Stimulated activated CD4-positive, alpha-beta T cell treated with anti-CD3 and anti-CD28 coated beads, TNF-alpha, amount 100 ng/mL, for 24 hours (primary cell): ENCODE measurements at regions not wholly inside any gene's neighbourhood (a gene's known extent, or its start where the extent isn't known, plus 50 kb on each side); places are given as distances from the start of the nearest gene placed in this dataset.

Experiments used
- DNase-seq, 3 experiments: peaks; one replicate each; pipeline ENCODE4 v3.0.0-alpha.2; 2020; ENCODE audit warnings: low read depth in 3 of 3

DNA sequence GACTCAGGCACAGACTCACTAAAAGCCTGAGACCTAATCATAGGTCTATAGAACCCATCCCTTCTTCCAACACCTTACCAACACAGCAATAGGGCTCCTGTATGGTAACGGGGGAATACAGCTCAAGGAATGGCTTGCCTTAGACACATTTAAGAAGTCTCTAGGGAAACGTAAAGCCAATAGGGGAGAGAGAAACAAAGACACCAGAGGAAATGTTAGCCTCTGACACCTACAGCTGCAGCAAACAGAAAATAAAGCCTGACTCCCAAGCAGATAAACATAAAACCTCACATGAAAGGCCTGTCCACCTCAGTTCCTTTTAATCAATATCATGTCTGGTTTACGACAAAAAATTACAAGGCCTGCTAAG, 51.1 kb upstream of the NCOA1 start:
- no peak for DNase-seq

DNA sequence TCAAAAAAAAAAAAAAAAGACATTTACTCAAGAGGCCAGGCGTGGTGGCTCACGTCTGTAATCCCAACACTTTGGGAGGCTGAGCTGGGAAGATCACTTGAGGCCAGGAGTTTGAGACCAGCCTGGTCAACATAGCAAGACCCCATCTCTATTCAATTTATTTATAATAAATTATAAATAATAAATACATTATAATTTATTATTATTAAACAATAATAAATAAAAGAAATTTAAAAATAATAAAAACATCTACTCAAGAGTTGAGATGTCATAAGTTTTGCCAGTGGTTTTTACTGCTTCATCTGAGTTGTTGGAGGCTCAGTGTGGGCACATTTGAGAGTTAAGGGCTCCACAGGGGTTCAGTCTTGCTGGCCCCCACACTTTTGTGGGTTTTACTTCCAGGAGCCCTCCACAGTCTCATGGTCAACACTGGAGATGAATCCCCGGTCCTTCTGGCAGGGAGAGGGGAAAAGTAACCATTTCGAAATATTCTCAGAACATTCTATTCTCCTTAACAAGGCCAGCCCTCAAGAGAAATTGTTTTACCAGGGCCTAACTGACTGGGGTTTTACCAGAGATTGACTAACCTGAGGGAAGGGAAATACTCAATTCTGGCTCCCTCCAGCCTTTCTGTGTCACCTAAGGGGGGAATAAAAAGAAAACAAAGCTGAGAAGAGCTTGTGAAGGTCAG, 51.6 kb upstream of the NCOA1 start:
- DNase-seq, result no peak

DNA sequence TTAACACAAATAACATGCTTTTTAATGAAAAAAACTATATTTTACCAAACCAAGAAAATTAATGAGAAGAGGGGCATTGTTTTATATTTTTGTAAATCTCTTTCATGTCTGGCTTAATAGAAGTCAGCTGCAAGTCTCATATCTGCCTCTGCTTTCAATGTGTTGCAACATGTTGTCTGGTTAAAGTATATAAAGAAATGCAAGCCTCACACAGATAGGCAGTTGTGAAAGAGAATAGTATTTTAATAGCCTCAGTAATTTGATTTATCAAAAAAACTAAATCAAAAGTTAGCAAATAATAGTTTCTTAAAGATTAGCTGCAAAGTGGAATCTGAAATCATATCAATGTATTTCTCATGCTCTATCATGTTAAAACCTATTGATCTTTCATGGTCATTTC, 52.9 kb upstream of the NCOA1 start:
- DNase-seq, result no peak

DNA sequence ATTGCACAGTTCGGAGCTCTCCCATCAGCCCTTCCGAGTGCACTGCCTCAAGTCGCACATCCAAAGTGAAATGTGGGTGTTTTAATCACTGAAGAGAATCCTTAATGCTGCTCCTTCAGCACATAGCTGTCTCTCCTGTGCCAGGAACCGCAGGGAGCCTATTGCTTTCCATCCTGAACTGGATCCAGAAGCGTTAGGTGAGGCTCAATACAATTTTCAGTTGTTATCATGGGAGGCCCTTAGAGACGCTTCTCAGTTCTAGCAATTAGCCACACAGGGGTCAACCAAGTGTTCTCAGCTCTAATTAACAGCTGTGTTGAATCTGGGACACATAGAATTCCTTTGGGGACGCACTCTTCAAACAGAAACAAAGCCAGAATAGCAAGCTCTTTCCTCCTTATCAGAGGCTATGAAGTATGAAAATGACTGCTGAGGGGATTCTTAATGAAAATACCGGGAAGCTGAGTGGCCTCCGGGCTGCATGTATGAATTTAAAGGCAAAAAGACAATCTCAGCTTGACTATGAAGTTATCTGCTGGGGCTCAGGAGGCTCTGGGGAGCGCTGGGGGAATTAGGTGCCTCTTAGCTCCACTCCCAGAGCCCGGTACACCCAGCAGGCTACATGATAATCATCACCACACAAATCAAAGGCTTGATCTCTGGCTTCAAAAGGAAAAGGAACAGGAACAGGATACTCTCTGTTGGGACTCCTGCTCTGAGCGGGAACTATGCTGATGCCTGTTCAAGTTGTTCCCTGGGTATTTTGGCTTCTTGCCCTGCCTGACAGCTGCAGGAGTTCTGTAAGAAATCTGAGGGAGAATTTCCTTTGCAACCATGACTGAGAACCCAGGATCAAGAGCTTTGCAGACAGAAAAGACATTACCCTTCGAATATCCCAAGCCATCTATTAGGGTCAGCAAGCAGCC, 55.4 kb upstream of the NCOA1 start:
- DNase-seq, result no peak

DNA sequence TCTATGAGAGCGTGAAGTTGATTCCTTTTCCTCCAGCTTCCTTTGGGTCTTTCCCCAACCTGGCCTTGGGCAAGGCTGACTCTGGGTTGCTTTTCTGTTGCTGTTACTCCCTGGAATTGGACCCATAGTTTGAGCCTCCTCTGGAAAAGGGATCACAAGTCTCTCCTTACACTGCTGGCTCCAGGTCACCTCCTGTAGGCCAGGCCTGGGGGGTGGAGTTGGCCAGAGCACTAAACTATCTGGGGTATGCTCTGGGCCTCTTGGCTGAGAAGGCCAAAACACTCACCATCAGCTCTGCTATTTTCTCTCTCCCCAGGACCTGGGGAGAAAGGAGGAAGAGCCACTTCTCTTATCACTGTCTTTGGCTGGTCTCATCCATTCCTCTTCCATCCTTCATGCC, 56.5 kb upstream of the NCOA1 start:
- no peak for DNase-seq

DNA sequence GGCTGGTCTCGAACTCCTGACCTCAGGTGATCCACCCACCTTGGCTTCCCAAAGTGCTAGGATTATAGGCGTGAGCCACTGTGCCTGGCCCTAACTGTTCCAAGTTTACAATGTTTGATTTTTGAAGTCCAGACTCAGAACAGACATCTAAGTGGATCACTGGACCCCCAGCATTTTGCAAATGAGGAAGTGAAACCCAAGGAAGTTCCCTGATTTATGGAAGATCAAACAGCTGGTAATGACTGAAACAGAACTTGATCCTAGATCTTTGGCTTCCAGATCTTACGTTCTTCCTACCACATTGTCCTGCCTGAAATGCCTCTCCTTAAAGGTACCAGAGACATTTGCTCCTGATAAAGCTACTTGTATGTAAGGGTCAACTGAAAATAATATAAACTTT, 58.3 kb upstream of the NCOA1 start:
- DNase-seq, result no peak

DNA sequence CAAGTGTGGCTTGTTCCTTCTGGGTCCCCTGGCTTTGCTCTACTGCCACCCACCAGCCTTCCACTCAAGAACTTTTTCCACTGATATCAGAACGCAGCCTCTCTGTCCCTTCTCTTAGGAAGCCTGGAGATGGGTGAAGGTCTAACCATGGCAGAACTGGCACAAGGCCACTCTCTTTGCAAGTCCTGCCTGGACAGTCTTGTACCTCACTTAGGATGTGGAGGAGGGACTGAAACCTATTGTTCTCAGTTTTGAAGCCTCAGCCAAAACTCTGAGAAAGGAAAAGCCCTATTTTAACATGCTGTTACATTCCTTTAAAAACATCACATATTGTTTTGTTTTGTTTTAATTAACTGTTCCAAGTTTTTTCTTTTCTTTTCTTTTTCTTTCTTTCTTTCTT, 58.9 kb upstream of the NCOA1 start:
- no peak for DNase-seq

DNA sequence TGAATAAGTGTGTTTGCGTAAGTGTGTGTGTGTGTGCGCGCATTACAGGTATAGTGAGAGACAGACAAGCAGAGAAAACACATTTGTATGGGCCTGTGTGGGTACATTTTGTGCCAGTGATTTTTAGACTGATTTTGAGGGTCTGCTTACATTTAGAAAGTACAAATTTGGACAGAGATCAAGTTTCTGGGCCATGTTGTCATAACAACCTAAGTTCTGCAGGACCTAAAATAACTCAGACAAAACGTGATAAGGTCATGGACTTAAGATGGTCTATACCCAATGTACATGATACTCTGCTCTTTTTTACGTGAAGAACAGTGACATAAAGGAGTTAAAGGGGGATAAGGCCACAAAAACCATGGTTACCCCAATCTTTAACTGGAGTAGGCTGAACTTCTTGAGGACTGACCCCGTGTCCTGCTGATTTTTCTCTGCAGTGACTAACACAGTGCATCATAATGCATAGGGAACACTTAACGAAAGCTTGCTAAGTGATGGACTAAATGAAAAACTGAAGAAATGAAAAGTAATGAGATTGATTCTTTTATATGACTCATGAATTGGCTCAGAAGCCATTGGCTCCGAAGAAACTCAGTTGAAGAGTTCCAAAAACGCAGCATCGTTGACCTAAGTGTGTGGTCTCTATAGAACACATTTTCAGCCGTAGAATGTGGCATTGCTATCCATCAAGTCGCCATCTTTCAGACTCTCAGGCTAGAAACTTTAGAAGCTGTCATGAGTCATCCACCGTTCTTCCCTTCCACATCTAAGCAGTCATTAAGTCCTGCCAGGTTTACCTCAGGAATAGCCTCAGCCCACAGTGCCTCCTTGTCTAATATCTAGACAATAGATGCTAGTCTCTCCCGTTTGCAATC, 61.6 kb upstream of the NCOA1 start:
- DNase-seq, result no peak

DNA sequence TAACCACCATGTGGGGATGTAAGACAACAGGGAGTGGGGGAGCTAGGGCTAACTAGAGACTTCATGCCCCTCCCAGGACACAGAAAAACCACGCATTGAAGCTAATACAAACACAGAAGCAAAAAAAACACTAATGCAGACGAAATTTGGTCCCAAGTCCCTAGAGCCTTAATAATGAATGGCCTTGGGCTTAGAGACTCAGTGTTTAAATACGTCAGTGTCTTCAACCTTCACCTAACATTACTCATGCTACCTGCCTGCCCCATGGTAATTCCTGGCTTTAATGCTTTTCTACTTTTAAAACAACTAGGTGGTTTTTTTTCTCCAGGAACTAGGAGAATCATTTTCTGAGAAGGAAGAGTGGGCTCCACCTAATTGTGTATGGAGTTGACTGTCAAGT, 64.1 kb upstream of the ITSN2 start:
- no peak for DNase-seq

DNA sequence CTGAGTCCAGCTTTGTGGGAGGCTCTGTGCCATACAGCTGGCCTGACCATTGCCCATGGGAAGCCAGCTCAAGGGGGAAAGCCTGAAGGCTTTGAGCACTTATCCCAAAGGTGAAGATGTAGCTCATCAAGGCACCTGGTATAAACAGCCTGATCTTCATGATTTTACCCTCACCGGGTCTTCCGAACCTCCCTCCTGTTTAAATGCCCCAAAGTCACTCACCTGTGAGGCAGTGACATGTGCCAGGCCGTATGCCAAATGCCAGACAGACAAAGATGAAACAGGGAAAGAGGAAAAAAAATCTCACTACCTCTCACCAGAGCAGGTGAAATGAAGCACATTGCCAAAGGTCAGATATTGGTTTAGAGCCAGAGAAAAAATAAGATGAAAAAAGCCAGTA, 62.8 kb upstream of the ITSN2 start:
- no peak for DNase-seq

DNA sequence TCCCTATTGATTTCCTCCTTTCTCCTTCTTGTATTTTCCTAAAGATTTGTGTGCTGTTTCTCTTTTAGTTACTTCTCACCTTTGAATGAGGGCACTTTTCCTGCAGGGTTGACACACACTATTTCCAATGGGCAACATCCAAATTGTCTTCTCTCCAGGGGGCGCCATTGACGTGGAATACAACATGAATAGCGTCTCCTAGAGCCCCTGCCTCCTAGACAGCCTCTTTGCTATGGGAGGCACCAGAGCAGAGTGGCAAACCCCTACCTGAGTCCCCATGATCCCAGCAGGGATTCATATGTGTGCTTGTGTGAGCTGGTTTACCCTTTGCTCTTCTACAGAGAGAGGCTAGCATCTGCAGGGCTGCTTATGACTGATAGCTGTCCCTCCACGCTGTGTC, 61.3 kb upstream of the ITSN2 start:
- peak; percentile 22 to 53 (median 49) for DNase-seq

DNA sequence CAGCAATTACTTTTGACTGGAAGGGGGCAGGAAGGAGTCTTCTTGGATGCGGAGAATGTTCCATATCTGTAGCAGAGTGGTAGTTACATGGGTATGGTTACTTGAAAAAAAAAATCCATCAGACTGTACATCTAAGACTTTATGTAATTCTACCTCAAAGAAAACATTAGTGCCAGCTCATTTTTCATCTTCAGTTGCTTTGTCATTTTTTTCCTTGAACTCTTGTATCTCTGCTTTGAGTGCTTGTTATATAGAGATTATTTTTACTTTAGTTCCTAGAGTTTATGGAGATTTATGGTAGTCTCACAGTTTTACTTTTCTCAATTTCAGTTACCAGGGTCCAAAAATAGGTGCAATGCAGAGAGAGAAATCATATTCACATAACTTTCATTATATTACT, 60.0 kb upstream of the ITSN2 start:
- no peak for DNase-seq

DNA sequence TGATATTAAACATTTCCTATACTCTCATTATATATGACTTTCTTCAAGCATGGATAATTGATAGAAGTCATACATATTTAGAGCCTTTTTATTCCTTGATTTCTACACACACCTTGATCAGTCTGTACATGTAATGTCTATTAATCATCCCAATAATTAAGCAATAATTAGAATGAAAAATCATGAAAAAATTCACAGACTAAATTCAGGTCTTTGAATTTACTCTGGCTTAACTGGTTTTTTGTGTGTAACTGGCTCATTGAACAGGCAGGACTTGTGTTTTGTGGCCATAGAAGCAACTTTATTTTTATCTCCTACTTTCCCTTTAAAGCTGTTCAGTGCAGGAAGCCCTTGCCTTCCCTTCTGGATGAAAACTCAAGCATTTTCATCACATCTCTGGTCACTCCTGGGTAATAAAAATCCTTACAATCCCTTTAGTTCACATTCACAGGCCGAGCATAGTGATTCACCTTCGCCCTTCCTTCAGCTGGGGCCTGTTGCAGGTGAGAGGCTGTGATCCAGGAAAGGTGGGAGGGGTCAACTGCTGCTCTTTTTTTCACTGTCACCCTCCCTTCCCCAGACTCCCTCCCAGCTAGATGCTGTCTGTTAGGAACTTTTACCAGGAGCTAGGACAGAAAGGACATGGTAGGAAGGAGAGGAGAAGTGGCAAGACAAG, 58.0 kb upstream of the ITSN2 start:
- no peak for DNase-seq

DNA sequence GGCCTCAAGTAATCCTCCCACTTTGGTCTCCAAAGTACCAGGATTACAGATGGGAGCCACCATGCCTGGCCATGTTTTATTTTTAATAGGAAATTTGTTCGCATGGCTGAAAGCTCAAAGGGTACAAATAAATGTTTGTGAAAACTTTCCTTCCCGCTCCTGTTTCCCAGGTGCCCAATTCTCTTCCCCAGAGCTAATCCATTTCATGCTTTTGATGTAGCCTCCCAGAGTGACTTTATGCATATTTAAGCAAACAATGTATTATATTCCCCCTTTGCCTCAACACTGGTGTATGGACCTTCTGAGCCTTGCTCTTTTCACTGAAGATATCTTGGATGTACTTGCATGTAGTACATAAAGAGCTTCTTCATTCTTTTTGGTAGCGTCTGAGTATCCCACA, 52.5 kb upstream of the ITSN2 start:
- no peak for DNase-seq

DNA sequence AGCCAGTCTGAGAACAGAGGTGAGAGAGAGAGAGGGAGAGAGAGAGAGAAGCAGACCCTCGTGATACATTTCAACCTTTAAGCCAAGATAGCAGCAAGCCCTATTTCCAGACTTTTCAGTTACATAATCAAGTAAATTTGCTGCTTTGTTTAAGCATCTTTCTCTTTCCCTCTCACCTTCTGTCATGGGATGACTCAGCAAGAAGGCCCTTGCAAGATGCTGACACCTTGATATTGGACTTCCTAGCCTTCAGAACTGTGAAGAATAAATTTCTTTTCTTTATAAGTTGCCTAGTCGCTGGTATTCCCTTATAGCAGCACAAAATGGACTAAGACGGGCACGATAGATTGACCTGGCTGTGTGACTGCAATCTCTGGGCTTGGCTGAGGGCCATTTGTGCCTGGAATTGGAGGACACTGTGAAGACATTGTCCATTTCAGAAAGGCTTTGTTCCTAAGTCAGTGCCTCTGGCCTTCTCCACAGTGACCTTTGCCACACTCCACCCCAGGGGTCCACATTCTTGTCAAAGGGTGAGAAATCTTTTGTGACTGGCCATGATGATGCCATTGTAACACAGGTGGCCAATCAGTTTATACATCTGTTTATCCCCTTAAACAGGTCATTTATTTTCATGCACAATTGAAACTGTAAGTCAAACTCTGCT, 51.3 kb upstream of the ITSN2 start:
- no peak for DNase-seq

DNA sequence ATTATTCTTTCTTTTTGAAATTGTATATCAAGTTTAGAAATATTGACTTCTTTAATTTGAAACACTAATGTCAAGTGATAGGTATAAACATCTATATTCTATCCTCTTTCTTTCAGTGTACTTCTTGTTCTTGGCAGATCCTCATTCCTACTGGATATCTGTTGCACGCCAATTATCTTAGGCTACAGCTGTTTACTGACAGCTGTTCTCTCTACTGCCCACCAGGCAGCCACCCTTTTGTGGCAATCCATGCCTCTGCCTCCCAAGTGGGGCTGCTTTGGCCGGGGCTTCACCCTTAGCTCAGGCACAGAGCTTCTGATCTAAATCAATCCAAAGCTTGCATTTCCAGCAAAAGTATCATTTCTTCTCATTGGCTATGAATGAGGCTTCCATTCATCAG, 50.6 kb upstream of the ITSN2 start:
- DNase-seq, result no peak

DNA sequence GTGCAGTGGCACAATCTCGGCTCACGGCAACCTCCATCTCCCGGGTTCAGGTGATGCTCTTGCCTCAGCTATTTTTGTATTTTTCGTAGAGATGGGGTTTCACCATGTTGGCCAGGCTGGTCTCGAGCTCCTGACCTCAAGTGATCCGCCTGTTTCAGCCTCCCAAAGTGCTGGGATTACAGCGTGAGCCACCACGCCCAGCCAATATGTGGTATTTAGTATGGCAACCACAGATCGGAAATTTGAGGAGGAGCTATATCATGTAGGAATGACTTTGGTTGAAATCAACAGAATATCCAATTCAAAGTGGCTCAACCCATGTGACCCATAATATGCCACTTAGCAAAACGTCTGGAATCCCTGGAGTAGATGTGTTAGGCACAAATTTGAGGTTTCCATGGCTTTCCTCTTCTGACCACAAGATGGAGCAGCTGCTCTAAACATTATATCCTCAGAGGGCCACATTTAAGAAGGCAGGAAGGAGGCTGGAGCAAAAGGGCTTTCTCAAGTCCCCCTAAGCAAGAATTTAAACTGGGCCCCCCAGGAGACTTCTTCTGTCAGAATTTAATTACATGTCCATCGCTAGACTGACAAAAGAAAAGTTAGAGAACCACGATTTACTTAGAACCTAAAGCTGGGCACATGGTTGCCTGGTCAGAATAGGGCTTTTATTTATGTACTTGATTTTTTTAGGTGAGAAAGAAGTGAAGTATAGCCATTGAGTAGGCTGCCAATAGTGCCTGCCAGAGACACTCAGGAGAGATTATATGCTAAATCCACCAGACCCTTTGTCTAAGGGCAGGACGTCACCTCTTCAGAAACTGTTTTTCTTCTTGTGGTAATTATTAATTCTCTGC, 49.6 kb upstream of the ITSN2 start:
- peak in 2 of 3 experiments; percentile 7 to 17 for DNase-seq
